CD4-positive, CD25-positive, alpha-beta regulatory T cell (primary cell): ENCODE measurements at regions not wholly inside any gene's neighbourhood (a gene's known extent, or its start where the extent isn't known, plus 50 kb on each side); places are given as distances from the start of the nearest gene placed in this dataset.

Source experiments
- ATAC-seq, 2 donors: fragments of 150-1000 bp; cut with Tn5 transposase; one replicate each; pipeline ENCODE4 v1.10.0; 2021; ENCODE audit warnings: low read depth in 2 of 2, moderate number of reproducible peaks in 2 of 2, moderate library complexity in 1 of 2
- DNase-seq, 3 donors: peaks; one replicate each; pipeline versions ENCODE4 v3.0.0 to v3.0.0-alpha.2; 2012 to 2022; ENCODE audit warnings: mixed read lengths in 1 of 3
- H3K27ac ChIP-seq: one replicate; pipeline ENCODE4 v1.7.0; 2013; ENCODE audit warnings: mild to moderate bottlenecking, low read length; ENCODE audit not compliant: insufficient read depth, poor library complexity, severe bottlenecking
- H3K27me3 ChIP-seq: one replicate; pipeline ENCODE4 v1.7.0; 2013; ENCODE audit warnings: low read length; ENCODE audit not compliant: control insufficient read depth, insufficient read depth
- H3K36me3 ChIP-seq: one replicate; pipeline ENCODE4 v1.7.0; 2013; ENCODE audit warnings: mild to moderate bottlenecking, low read length, moderate library complexity; ENCODE audit not compliant: control insufficient read depth, insufficient read depth
- H3K4me1 ChIP-seq: 2 replicates; pipeline ENCODE4 v1.7.0; 2013; ENCODE audit warnings: mild to moderate bottlenecking, low read length; ENCODE audit not compliant: insufficient read depth, control insufficient read depth, poor library complexity, severe bottlenecking
- H3K4me3 ChIP-seq: one replicate; pipeline ENCODE4 v1.7.0; 2013; ENCODE audit warnings: low read depth, mild to moderate bottlenecking, low read length, moderate library complexity
- H3K9me3 ChIP-seq, 2 experiments: 1 replicate in 1 of 2; 2 replicates in 1 of 2; pipeline ENCODE4 v1.7.0; 2013; ENCODE audit warnings: low read length in 2 of 2, mild to moderate bottlenecking in 1 of 2, moderate library complexity in 1 of 2; ENCODE audit not compliant: control insufficient read depth in 2 of 2
- H3K27ac Mint-ChIP-seq, 3 donors: one replicate each; pipeline ENCODE4 v1.8.0; 2020 to 2022; ENCODE audit warnings: mild to moderate bottlenecking in 3 of 3, mixed read lengths in 3 of 3, moderate library complexity in 2 of 3
- H3K27me3 Mint-ChIP-seq: one replicate; pipeline ENCODE4 v1.8.0; 2022; ENCODE audit warnings: mild to moderate bottlenecking, mixed read lengths
- H3K36me3 Mint-ChIP-seq: one replicate; pipeline ENCODE4 v1.8.0; 2020; ENCODE audit warnings: mixed read lengths
- H3K4me1 Mint-ChIP-seq, 4 donors: one replicate each; pipeline ENCODE4 v1.8.0; 2020 to 2022; ENCODE audit warnings: mixed read lengths in 4 of 4, mild to moderate bottlenecking in 1 of 4
- H3K4me3 Mint-ChIP-seq, 4 donors: one replicate each; pipeline ENCODE4 v1.8.0; 2020 to 2022; ENCODE audit warnings: mild to moderate bottlenecking in 4 of 4, mixed read lengths in 4 of 4, moderate library complexity in 3 of 4
- H3K9me3 Mint-ChIP-seq, 7 donors: one replicate each; pipeline ENCODE4 v1.8.0; 2020 to 2022; ENCODE audit warnings: mixed read lengths in 7 of 7, mild to moderate bottlenecking in 3 of 7, moderate library complexity in 2 of 7

DNA sequence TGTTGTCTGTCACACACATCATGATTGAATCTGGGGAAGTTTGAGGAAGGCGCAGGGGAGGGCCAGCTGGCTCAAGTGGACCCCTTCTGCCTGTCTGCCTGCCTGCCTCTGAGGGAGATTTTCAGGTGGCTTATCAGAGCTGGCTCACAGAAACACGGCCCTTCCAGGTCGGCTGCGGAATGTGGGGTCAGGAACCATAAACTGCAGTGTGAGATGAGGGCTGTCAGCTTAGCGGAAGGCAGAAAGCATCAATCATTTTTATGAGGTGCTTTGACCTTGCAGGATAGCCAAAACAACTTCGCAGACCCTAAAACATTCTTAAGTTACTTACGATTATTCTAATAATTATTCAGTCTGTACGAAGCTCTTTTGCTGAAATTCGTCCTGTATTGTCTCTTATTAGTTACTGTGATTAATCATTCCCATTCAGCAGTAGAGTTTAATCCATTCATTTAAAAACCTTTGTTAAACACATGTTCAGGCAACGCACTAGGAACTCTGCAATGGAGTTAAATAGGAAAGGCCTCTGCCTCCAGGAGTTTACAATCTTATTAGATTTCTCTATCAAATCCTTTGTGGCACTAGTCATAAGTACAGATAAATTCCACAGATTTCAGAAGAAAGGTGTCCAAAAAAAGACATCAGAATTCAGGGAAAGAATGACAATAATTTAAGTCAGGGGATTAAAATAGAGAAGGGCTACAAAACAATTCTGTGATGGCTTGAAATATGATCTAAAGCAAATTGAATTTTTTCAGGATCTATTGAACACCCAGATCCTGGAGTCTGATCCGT lies 371.6 kb downstream of the HRH4 start:
- H3K9me3 ChIP-seq, result no peaks in the 10 kb centered on the region
- ATAC-seq, result no peak
- Mint-ChIP-seq H3K27me3 (peaks cover 18% of the 10 kb centered on the region), H3K27ac (no peak overlapping the region), H3K36me3 (no peaks in the 10 kb centered on the region), H3K4me1 (no peaks in the 10 kb centered on the region), H3K4me3 (no peak overlapping the region), H3K9me3 (peaks cover 0 to 6% (median 0%) of the 10 kb centered on the region in 7 donors)
- no peak overlapping the region for H3K27ac ChIP-seq
- DNase-seq, result no peak
- H3K36me3 ChIP-seq, result no peaks in the 10 kb centered on the region
- H3K4me1 ChIP-seq, result no peaks in the 10 kb centered on the region
- no peak overlapping the region for H3K4me3 ChIP-seq
- no peaks in the 10 kb centered on the region for H3K27me3 ChIP-seq

DNA sequence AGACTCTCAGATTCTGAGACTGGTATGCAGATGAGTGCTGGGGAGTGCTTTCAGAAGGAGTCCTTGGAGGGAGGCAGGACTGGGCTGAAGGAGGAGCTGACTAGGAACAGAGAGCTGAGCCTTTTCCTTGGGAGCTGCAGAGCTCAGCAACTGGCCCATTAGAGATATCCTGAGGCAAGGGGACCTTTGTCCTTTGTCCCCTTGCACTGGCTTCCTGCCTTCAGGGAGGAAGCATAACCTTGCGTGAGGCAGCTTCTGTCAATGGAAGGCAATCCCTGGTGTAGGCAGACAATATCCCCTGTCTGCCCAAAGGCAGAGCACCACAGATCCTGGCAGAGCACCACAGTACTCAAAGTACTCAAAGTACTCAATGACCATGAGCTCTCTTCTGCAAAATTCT lies 375.3 kb downstream of the HRH4 start:
- H3K9me3 Mint-ChIP-seq, result peaks cover 0 to 4% (median 0%) of the 10 kb centered on the region in 7 donors

DNA sequence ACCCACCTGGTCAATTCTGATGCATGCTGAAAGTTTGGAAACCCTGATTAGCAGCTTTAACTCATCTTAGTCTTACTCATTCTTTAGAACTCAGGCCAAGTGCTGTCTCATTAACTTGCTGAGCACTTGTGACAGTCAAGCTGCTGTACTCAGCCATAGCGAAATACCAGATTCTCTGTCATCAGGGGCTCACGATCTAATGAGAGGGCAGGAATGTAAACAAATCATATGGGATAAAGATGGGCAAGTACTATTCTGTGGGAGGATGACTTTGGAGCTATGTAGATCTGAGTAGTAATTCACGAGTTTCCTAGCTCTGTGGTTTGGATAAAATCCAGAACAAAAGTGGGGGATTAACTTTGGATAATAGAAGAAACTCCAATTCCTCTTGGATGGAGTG lies 376.6 kb downstream of the HRH4 start:
- Histone ChIP-seq H3K9me3 (no peaks in the 10 kb centered on the region), H3K4me1 (no peaks in the 10 kb centered on the region), H3K27ac (no peak overlapping the region), H3K27me3 (no peaks in the 10 kb centered on the region), H3K36me3 (no peaks in the 10 kb centered on the region), H3K4me3 (no peak overlapping the region)
- no peak overlapping the region for H3K4me3 Mint-ChIP-seq
- H3K27me3 Mint-ChIP-seq, result peaks cover 4% of the 10 kb centered on the region
- no peaks in the 10 kb centered on the region for H3K36me3 Mint-ChIP-seq
- H3K9me3 Mint-ChIP-seq, result peaks cover 0 to 6% (median 0%) of the 10 kb centered on the region in 7 donors
- no peaks in the 10 kb centered on the region for H3K4me1 Mint-ChIP-seq
- no peak for ATAC-seq
- no peak for DNase-seq
- no peak overlapping the region for H3K27ac Mint-ChIP-seq

More for the DNA sequence above, 375.3 kb downstream of the HRH4 start:
- Mint-ChIP-seq H3K36me3 (no peaks in the 10 kb centered on the region), H3K4me1 (no peaks in the 10 kb centered on the region), H3K27ac (no peak overlapping the region), H3K27me3 (peaks cover 4% of the 10 kb centered on the region), H3K4me3 (no peak overlapping the region)
- Histone ChIP-seq H3K9me3 (no peaks in the 10 kb centered on the region), H3K4me3 (no peak overlapping the region), H3K36me3 (no peaks in the 10 kb centered on the region), H3K27ac (no peak overlapping the region), H3K4me1 (no peaks in the 10 kb centered on the region), H3K27me3 (no peaks in the 10 kb centered on the region)
- no peak for ATAC-seq
- DNase-seq, result no peak

DNA sequence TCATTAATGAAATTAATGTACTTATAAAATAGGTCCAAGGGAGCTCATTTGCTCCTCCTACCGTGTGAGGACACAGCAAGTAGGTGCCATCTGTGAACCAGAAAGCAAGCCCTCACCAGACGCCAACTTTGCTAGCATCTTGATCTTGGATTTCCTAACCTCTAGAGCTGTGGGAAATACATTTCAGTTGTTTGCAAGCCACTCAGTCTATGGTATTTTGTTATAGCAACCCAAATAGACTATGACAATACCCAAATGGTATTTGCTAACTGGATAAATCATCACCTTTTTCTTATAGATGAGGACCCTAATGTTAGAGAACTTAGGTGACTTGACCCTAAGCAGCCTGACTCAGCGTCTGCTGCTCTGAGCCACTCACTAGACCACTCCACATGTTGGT lies 379.6 kb downstream of the HRH4 start:
- no peak overlapping the region for H3K4me3 Mint-ChIP-seq
- Histone ChIP-seq H3K4me1 (no peaks in the 10 kb centered on the region), H3K27me3 (no peaks in the 10 kb centered on the region), H3K27ac (no peak overlapping the region), H3K36me3 (no peaks in the 10 kb centered on the region), H3K9me3 (no peaks in the 10 kb centered on the region), H3K4me3 (no peak overlapping the region)
- H3K4me1 Mint-ChIP-seq, result no peaks in the 10 kb centered on the region
- no peaks in the 10 kb centered on the region for H3K36me3 Mint-ChIP-seq
- peaks cover 0 to 9% (median 0%) of the 10 kb centered on the region in 7 donors for H3K9me3 Mint-ChIP-seq
- peaks cover 4% of the 10 kb centered on the region for H3K27me3 Mint-ChIP-seq
- no peak overlapping the region for H3K27ac Mint-ChIP-seq
- no peak for DNase-seq
- no peak for ATAC-seq

DNA sequence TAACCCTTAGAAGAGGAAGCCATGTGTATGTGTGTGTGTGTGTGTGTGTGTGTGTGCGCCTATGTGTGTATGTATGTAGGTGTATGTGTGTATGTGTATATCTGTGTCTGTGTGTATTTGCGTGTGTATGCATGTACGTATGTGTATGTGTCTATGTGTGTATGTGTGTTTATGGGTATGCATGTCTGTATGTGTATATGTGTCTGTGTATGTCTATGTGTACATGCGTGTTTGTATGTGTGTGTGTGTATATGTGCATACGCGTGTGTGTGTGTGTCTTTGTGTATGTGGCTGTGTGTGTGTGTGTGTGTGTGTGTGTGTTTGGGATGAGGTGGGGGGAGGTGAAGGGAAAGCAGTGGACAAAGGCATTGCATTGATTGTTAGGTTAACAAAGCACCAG lies 380.2 kb downstream of the HRH4 start:
- Histone ChIP-seq H3K27me3 (no peaks in the 10 kb centered on the region), H3K4me1 (no peaks in the 10 kb centered on the region), H3K27ac (no peak overlapping the region), H3K9me3 (no peaks in the 10 kb centered on the region), H3K36me3 (no peaks in the 10 kb centered on the region), H3K4me3 (no peak overlapping the region)
- H3K27ac Mint-ChIP-seq, result no peak overlapping the region
- no peak overlapping the region for H3K4me3 Mint-ChIP-seq
- H3K27me3 Mint-ChIP-seq, result peaks cover 4% of the 10 kb centered on the region
- no peaks in the 10 kb centered on the region for H3K36me3 Mint-ChIP-seq
- DNase-seq (no peak), ATAC-seq (no peak)
- peaks cover 0 to 9% (median 0%) of the 10 kb centered on the region in 7 donors for H3K9me3 Mint-ChIP-seq
- no peaks in the 10 kb centered on the region for H3K4me1 Mint-ChIP-seq

DNA sequence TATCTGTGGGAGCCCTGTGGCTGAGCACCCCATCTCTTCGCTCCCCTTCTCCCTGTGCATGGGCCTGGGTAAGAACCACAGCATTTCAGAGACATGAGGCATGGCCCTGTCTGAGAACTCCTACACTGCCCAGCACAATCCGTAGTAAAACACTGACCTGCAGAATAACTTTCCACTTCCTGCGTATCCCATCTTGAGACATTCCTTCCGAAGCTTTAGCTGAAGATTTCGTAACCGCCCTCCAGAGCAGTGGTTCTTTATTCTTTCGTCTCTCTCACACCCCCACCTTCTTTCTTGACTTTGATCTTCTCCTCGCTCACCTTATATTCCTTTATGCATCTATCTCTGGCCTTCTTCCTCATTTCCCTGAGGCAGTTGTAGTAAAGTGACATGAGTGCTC lies 381.1 kb downstream of the HRH4 start:
- H3K27ac ChIP-seq, result no peak overlapping the region
- peaks cover 0 to 9% (median 0%) of the 10 kb centered on the region in 7 donors for H3K9me3 Mint-ChIP-seq
- no peak overlapping the region for H3K4me3 ChIP-seq
- H3K27me3 Mint-ChIP-seq, result peaks cover 4% of the 10 kb centered on the region
- no peaks in the 10 kb centered on the region for H3K36me3 Mint-ChIP-seq
- DNase-seq, result no peak
- H3K4me1 ChIP-seq, result no peaks in the 10 kb centered on the region
- no peaks in the 10 kb centered on the region for H3K9me3 ChIP-seq
- H3K4me1 Mint-ChIP-seq, result no peaks in the 10 kb centered on the region
- H3K4me3 Mint-ChIP-seq, result no peak overlapping the region
- H3K27me3 ChIP-seq, result no peaks in the 10 kb centered on the region
- ATAC-seq, result no peak
- H3K36me3 ChIP-seq, result no peaks in the 10 kb centered on the region
- H3K27ac Mint-ChIP-seq, result no peak overlapping the region

DNA sequence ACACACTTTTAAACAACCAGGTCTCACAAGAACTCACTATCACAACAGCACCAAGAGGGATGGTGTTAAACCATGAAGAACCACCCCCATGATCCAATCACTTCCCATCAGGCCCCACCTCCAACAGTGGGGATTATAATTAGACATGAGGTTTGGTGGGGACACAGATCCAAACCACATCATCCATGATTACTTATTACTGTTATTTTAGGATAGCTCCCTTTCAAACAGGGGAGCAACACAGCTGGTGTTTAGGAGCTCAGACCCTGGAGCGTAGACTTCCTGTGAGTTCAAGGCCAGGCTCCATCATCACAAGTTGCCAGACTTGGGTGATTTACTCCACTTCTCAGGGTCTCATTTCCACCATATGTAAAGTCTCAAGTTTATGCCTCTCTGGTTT lies 382.7 kb downstream of the HRH4 start:
- Mint-ChIP-seq H3K27ac (no peak overlapping the region), H3K9me3 (peaks cover 0 to 10% (median 0%) of the 10 kb centered on the region in 7 donors), H3K27me3 (no peaks in the 10 kb centered on the region), H3K36me3 (no peaks in the 10 kb centered on the region), H3K4me3 (no peak overlapping the region), H3K4me1 (no peaks in the 10 kb centered on the region)
- H3K4me1 ChIP-seq, result no peaks in the 10 kb centered on the region
- no peaks in the 10 kb centered on the region for H3K36me3 ChIP-seq
- DNase-seq, result no peak
- H3K4me3 ChIP-seq, result no peak overlapping the region
- no peak for ATAC-seq
- no peaks in the 10 kb centered on the region for H3K9me3 ChIP-seq
- H3K27ac ChIP-seq, result no peak overlapping the region
- H3K27me3 ChIP-seq, result no peaks in the 10 kb centered on the region

DNA sequence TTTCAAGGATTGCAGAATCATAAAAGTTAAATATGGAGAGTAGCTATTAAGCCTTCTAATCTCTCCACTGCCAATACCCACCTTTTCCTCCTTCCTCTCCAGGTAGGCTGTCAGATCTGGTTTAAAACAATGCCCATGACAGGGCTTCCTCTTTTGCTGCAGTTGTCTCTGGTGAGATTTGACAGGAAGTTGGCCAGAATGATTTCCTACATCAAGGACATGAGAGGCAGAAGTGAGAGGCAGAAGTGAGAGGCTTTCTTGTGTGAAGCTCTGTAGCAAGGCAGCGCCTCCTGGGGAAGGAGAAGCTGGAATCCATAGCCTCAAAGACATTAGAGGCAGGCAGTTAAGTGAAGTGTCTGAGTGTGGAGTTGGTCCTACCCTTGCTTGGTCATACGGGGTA lies 385.7 kb downstream of the HRH4 start:
- DNase-seq (no peak), ATAC-seq (no peak)
- Histone ChIP-seq H3K27ac (no peak overlapping the region), H3K4me1 (no peaks in the 10 kb centered on the region), H3K27me3 (no peaks in the 10 kb centered on the region), H3K9me3 (no peaks in the 10 kb centered on the region), H3K4me3 (no peak overlapping the region), H3K36me3 (no peaks in the 10 kb centered on the region)
- Mint-ChIP-seq H3K4me3 (no peak overlapping the region), H3K4me1 (no peaks in the 10 kb centered on the region), H3K27ac (no peak overlapping the region), H3K36me3 (no peaks in the 10 kb centered on the region), H3K9me3 (peaks cover 0 to 6% (median 0%) of the 10 kb centered on the region in 7 donors), H3K27me3 (no peaks in the 10 kb centered on the region)
